K562 (cell line): ENCODE measurements at regions not wholly inside any gene's neighbourhood (a gene's known extent, or its start where the extent isn't known, plus 50 kb on each side); places are given as distances from the start of the nearest gene placed in this dataset.

Source experiments
- ATAC-seq: fragments of 200-7000 bp; cut with Tn5 transposase; 3 replicates; pipeline ENCODE4 v1.9.1; 2020; ENCODE audit warnings: moderate library complexity
- BruUV-seq: library from RNA; stranded (reverse); fragments of 400-500 nt; replicated peaks from 2 replicates; lab custom pipeline; 2021; lab: Mats Ljungman, UMichigan
- CTCF ChIA-PET: fragments of 300-600 bp; formaldehyde crosslinking; extraction: SDS; loops from one replicate; lab custom pipeline; 2021; ENCODE audit warnings: low intra/inter-chr PET ratio; lab: Yijun Ruan, JAX
- POLR2A ChIA-PET: fragments of 300-600, 350-650 bp; sonication (Branson Sonifier 250); formaldehyde crosslinking; extraction: SDS; loops from one replicate; lab custom pipeline; 2021; ENCODE audit warnings: antibody characterized with exemption, inconsistent platforms; lab: Yijun Ruan, JAX
- DNase-seq, 4 experiments: peaks; one replicate each; pipeline versions ENCODE4 v3.0.0 to v3.0.0-alpha.2; 2011 to 2018; ENCODE audit warnings: low spot score in 3 of 4, mixed read lengths in 3 of 4; ENCODE audit errors: extremely low read depth in 1 of 4
- FAIRE-seq: peaks from 2 replicates; lab custom pipeline; 2011; peaks lifted over from hg19 to GRCh38; lab: Jason Lieb, UNC
- H2AFZ ChIP-seq: 2 replicates; pipeline ENCODE4 v1.6.0; 2011; ENCODE audit warnings: low read depth, low read length, control low read depth, inconsistent platforms
- H3K27ac ChIP-seq: fragments of 200-600 bp; 3 replicates; pipeline ENCODE4 v1.8.0; 2011; ENCODE audit warnings: low read depth, mild to moderate bottlenecking, control low read depth, inconsistent platforms, low read length, moderate library complexity, mixed read lengths; ENCODE audit errors: extremely low read depth
- H3K27me3 ChIP-seq, 2 experiments: fragments of 300-600 bp in 1 of 2; 2 replicates in 1 of 2; 3 replicates in 1 of 2; pipeline versions ENCODE4 v1.6.0 to v1.8.0; 2011; ENCODE audit warnings: inconsistent platforms in 2 of 2, low read length in 2 of 2, mild to moderate bottlenecking in 1 of 2, mixed read lengths in 1 of 2, moderate library complexity in 1 of 2; ENCODE audit not compliant: control insufficient read depth in 2 of 2, insufficient read depth in 2 of 2
- H3K36me3 ChIP-seq: fragments of 300-600 bp; 3 replicates; pipeline ENCODE4 v1.8.0; 2011; ENCODE audit warnings: mild to moderate bottlenecking, low read length, inconsistent platforms; ENCODE audit not compliant: control insufficient read depth, insufficient read depth
- H3K4me1 ChIP-seq, 2 experiments: fragments of 200-600 bp in 1 of 2; replicated peaks in 1 of 2; 2 replicates in 1 of 2; 3 replicates in 1 of 2; pipeline versions ENCODE4 v1.5.1 to v1.8.0; 2011; ENCODE audit warnings: inconsistent platforms in 2 of 2, low read length in 2 of 2, mild to moderate bottlenecking in 1 of 2, mixed read lengths in 1 of 2, moderate library complexity in 1 of 2; ENCODE audit not compliant: control insufficient read depth in 2 of 2, insufficient read depth in 2 of 2
- H3K4me2 ChIP-seq: 2 replicates; pipeline ENCODE4 v1.6.1; 2011; ENCODE audit warnings: low read length, control low read depth, inconsistent platforms, mixed read lengths; ENCODE audit not compliant: insufficient read depth
- H3K4me3 ChIP-seq: fragments of 200-600 bp; sonication (generic), shearing (Covaris generic); 2 replicates; pipeline ENCODE4 v1.5.1; 2016; ENCODE audit warnings: control low read depth, inconsistent platforms
- H3K79me2 ChIP-seq: fragments of 200-600 bp; 3 replicates; pipeline ENCODE4 v1.8.0; 2011; ENCODE audit warnings: low read length, inconsistent platforms; ENCODE audit not compliant: control insufficient read depth, insufficient read depth
- H3K9ac ChIP-seq, 2 experiments: 2 replicates each; pipeline versions ENCODE4 v1.6.0 to v1.6.1; 2011; ENCODE audit warnings: low read depth in 2 of 2, low read length in 2 of 2, control low read depth in 1 of 2, inconsistent platforms in 1 of 2, mild to moderate bottlenecking in 1 of 2, mixed read lengths in 1 of 2; ENCODE audit not compliant: insufficient read depth in 1 of 2
- H3K9me1 ChIP-seq: one replicate; pipeline ENCODE4 v1.6.0; 2011; ENCODE audit warnings: inconsistent platforms, mild to moderate bottlenecking, low read length, moderate library complexity; ENCODE audit not compliant: control insufficient read depth, insufficient read depth
- H3K9me3 ChIP-seq: replicated peaks from 2 replicates; pipeline ENCODE4 v1.5.1; 2011; ENCODE audit warnings: low read depth, low read length, inconsistent platforms; ENCODE audit not compliant: control insufficient read depth, insufficient read depth
- H4K20me1 ChIP-seq: replicated peaks from 2 replicates; pipeline ENCODE4 v1.6.1; 2011; ENCODE audit warnings: low read length, inconsistent platforms, mixed read lengths; ENCODE audit not compliant: control insufficient read depth, insufficient read depth
- FOSL1 ChIP-seq: fragments of 200-800 bp; sonication (Bioruptor generic); conservative IDR thresholded peaks from 2 replicates; pipeline ENCODE4 v1.6.1; 2016; ENCODE audit warnings: missing genetic modification characterization, missing compliant biosample characterization
- HNRNPLL ChIP-seq: fragments of 200-400 bp; formaldehyde crosslinking; IDR thresholded peaks from 2 replicates; pipeline ENCODE4 v1.6.1; 2017; ENCODE audit warnings: low read length, low read depth, mild to moderate bottlenecking; ENCODE audit not compliant: poor library complexity, severe bottlenecking
- MCM2 ChIP-seq: fragments of 450-650 bp; IDR thresholded peaks from 2 replicates; pipeline ENCODE4 v1.6.1; 2017; ENCODE audit warnings: low read depth, mild to moderate bottlenecking
- MECOM ChIP-seq: fragments of 250-450 bp; sonication (Bioruptor Pico); IDR thresholded peaks from 2 replicates; pipeline ENCODE4 v1.8.0; 2022; ENCODE audit warnings: inconsistent platforms
- MTA2 ChIP-seq: fragments of 450-650 bp; IDR thresholded peaks from 2 replicates; pipeline ENCODE4 v1.6.1; 2016; ENCODE audit warnings: low read depth
- MYC ChIP-seq, 2 experiments: fragments of 250-450 bp in 1 of 2; sonication (Bioruptor Pico) in 1 of 2; IDR thresholded peaks; 2 replicates each; pipeline versions ENCODE4 v1.5.1 to v1.6.1; 2012 to 2021; ENCODE audit warnings: low read depth in 2 of 2, borderline replicate concordance in 1 of 2, improper control_type of control experiment in 1 of 2, low read length in 1 of 2, mild to moderate bottlenecking in 1 of 2, moderate library complexity in 1 of 2
- NCOR1 ChIP-seq: fragments of 450-650 bp; IDR thresholded peaks from 2 replicates; pipeline ENCODE4 v1.6.1; 2016; ENCODE audit warnings: mild to moderate bottlenecking, moderate library complexity
- OTX1 ChIP-seq: fragments of 450-650 bp; formaldehyde crosslinking; IDR thresholded peaks from 2 replicates; pipeline ENCODE4 v1.4.0; 2022; ENCODE audit warnings: mild to moderate bottlenecking
- SMARCE1 ChIP-seq: fragments of 450-650 bp; IDR thresholded peaks from 2 replicates; pipeline ENCODE4 v1.7.1; 2016; ENCODE audit warnings: mild to moderate bottlenecking
- ZC3H8 ChIP-seq: fragments of 450-650 bp; IDR thresholded peaks from 2 replicates; pipeline ENCODE4 v1.6.1; 2017
- ZNF217 ChIP-seq: sonication (generic); formaldehyde crosslinking; IDR thresholded peaks from 2 replicates; pipeline ENCODE4 v1.8.0; 2022; ENCODE audit warnings: mild to moderate bottlenecking, missing genetic modification reagents
- ZNF316 ChIP-seq: fragments of 450-650 bp; IDR thresholded peaks from 2 replicates; pipeline ENCODE4 v1.6.1; 2016
- ZNF41 ChIP-seq: fragments of 250-450 bp; sonication (Bioruptor Pico); conservative IDR thresholded peaks from 2 replicates; pipeline ENCODE4 v1.4.0; 2020; ENCODE audit warnings: mild to moderate bottlenecking
- ZNF583 ChIP-seq: fragments of 250-450 bp; sonication (Bioruptor Pico); IDR thresholded peaks from 2 replicates; pipeline ENCODE4 v1.4.0; 2020
- WGBS: fragments of 100-300 bp; shearing (Covaris generic); methylation state at CpG from one replicate; pipeline ENCODE4 v1.1.6; 2016; ENCODE audit warnings: low coverage, mixed read lengths; ENCODE audit not compliant: insufficient coverage; ENCODE audit errors: missing lambda C conversion rate; 5-methylcytosine and 5-hydroxymethylcytosine counted together
- in situ Hi-C: fragments of 300-500 bp; cut with MboI; formaldehyde crosslinking; loops from 4 replicates; pipeline ENCODE4 v1.15.0; 2018; ENCODE audit warnings: inconsistent platforms, mixed read lengths
- intact Hi-C: fragments of 100-400 bp; cut with micrococcal nuclease; formaldehyde crosslinking; loops from 2 replicates; pipeline ENCODE4 v1.14.2; 2022
- TF ChIP-seq, protein P1 (sequence below): sonication (generic); formaldehyde crosslinking; IDR thresholded peaks from 2 replicates; pipeline ENCODE4 v1.8.0; 2022; ENCODE audit warnings: mild to moderate bottlenecking, missing genetic modification reagents

DNA sequence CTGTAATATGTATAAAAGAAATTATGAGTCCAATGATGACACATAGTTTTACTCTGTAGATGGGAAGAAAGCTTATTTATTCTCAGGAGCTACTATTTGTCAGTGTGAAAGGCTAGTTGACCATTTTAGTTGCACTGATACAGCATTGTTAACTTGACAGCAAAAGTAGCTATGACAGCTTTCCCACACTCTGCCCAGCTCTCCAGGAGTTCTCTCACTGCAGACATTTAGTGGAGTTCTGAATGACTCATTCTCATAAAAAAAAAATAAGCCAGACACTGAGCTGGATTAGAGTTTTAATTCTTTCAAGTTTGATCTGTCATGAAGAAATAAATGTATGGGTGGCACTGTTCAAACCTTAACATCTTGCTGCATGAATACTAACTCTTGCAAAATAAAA is 77.2 kb upstream of the CFAP20DC start:
- Histone ChIP-seq H3K9ac (no peak overlapping the region), H3K9me1 (no peaks in the 10 kb centered on the region), H3K4me2 (no peak overlapping the region), H3K9me3 (no peaks in the 10 kb centered on the region), H3K4me1 (no peaks in the 10 kb centered on the region), H4K20me1 (no peaks in the 10 kb centered on the region), H3K27me3 (no peaks in the 10 kb centered on the region; a peak in 1 of 5 replicates), H3K4me3 (no peak overlapping the region), H3K79me2 (no peaks in the 10 kb centered on the region), H2AFZ (no peak overlapping the region), H3K27ac (no peak overlapping the region), H3K36me3 (no peaks in the 10 kb centered on the region)
- ATAC-seq (no peak), FAIRE-seq (no peak), DNase-seq (no peak)
- intact Hi-C loops (no loop called here), in situ Hi-C loops (no loop called here)
- ChIA-PET CTCF (no interaction called here), POLR2A (interaction anchor here (0.7 kb wide), 1 partner anchor 15 kb away, joined by 4 read pairs; no protein-coding TSS in a partner anchor)
- 0 out of 2 replicates have a peak, but pooled peaks have one; percentile 21 for TF ChIP-seq FOSL1 (tag)
- no peak for TF ChIP-seq SMARCE1
- no peak for TF ChIP-seq MTA2
- no peak for TF ChIP-seq HNRNPLL
- no peak for TF ChIP-seq ZC3H8
- TF ChIP-seq ZNF316: no peak
- no TSS peak for BruUV-seq

DNA sequence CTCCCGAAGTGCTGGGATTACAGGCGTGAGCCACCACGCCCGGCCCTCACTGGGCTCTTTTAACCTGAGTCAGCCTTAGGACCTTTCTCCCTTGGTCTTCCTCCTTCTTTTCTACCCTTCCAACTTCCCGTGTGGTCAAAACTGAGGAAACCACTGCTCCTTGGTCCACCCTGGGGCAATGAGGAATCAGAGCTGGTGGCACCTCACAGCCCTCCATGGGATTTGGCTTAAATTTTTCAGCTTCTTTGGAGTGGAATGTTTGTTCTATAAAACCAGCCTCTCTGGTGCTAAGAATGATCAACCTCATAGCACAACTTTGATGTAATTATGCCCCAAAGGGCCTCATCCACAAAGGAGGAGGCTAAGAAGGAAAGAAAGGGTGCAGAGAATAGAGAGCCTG is 76.6 kb upstream of the CFAP20DC start:
- intact Hi-C loops: no loop called here
- H3K9ac ChIP-seq: no peak overlapping the region
- in situ Hi-C loops: no loop called here
- no peak overlapping the region for H3K4me2 ChIP-seq
- H3K27ac ChIP-seq: no peak overlapping the region
- no peak for DNase-seq
- ChIA-PET CTCF (no interaction called here), POLR2A (interaction anchor here (0.7 kb wide), 1 partner anchor 16 kb away, joined by 4 read pairs; no protein-coding TSS in a partner anchor)
- no TSS peak for BruUV-seq
- no peaks in the 10 kb centered on the region for H3K9me3 ChIP-seq
- H4K20me1 ChIP-seq: no peaks in the 10 kb centered on the region
- H3K36me3 ChIP-seq: no peaks in the 10 kb centered on the region
- H3K4me3 ChIP-seq: no peak overlapping the region
- no peak for FAIRE-seq
- no peaks in the 10 kb centered on the region for H3K9me1 ChIP-seq
- 7% methylated on average over 5 of the region's 5 CpGs for WGBS
- no peak for ATAC-seq
- no peaks in the 10 kb centered on the region for H3K4me1 ChIP-seq
- H3K27me3 ChIP-seq: no peaks in the 10 kb centered on the region; a peak in 1 of 5 replicates
- H2AFZ ChIP-seq: no peak overlapping the region
- H3K79me2 ChIP-seq: no peaks in the 10 kb centered on the region
- TF ChIP-seq ZNF583 (no peak), NCOR1 (no peak), MECOM (CRISPR knock-in tag) (no peak), HNRNPLL (no peak), ZNF41 (CRISPR knock-in tag) (no peak), ZNF217 (CRISPR knock-in tag) (no peak), OTX1 (CRISPR knock-in tag) (no peak), MYC (IDR thresholded peaks at IDR 0.05; ENCODE audit: low read depth, low read length) (no peak), MYC (CRISPR knock-in tag; IDR thresholded peaks at IDR 0.05; ENCODE audit: borderline replicate concordance, low read depth) (no peak), MCM2 (no peak)
- TF ChIP-seq, protein P1, sequence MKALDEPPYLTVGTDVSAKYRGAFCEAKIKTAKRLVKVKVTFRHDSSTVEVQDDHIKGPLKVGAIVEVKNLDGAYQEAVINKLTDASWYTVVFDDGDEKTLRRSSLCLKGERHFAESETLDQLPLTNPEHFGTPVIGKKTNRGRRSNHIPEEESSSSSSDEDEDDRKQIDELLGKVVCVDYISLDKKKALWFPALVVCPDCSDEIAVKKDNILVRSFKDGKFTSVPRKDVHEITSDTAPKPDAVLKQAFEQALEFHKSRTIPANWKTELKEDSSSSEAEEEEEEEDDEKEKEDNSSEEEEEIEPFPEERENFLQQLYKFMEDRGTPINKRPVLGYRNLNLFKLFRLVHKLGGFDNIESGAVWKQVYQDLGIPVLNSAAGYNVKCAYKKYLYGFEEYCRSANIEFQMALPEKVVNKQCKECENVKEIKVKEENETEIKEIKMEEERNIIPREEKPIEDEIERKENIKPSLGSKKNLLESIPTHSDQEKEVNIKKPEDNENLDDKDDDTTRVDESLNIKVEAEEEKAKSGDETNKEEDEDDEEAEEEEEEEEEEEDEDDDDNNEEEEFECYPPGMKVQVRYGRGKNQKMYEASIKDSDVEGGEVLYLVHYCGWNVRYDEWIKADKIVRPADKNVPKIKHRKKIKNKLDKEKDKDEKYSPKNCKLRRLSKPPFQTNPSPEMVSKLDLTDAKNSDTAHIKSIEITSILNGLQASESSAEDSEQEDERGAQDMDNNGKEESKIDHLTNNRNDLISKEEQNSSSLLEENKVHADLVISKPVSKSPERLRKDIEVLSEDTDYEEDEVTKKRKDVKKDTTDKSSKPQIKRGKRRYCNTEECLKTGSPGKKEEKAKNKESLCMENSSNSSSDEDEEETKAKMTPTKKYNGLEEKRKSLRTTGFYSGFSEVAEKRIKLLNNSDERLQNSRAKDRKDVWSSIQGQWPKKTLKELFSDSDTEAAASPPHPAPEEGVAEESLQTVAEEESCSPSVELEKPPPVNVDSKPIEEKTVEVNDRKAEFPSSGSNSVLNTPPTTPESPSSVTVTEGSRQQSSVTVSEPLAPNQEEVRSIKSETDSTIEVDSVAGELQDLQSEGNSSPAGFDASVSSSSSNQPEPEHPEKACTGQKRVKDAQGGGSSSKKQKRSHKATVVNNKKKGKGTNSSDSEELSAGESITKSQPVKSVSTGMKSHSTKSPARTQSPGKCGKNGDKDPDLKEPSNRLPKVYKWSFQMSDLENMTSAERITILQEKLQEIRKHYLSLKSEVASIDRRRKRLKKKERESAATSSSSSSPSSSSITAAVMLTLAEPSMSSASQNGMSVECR (CRISPR knock-in tag): no peak
